WTC11 (cell line): ENCODE measurements at regions not wholly inside any gene's neighbourhood (a gene's known extent, or its start where the extent isn't known, plus 50 kb on each side); places are given as distances from the start of the nearest gene placed in this dataset.

ENCODE experiments used
- ATAC-seq: fragments of 200-7000 bp; cut with Tn5 transposase; 2 replicates; pipeline ENCODE4 v1.10.0; 2021; ENCODE audit warnings: mild to moderate bottlenecking, moderate library complexity
- CTCF ChIA-PET: fragments of 300-600 bp; sonication (Branson Sonifier 250); formaldehyde crosslinking; loops from one replicate; lab custom pipeline; 2021; ENCODE audit warnings: antibody characterized with exemption; lab: Charles Lee
- POLR2A ChIA-PET: fragments of 350-600 bp; sonication (Branson Sonifier 250); formaldehyde crosslinking; loops from one replicate; lab custom pipeline; 2021; ENCODE audit warnings: antibody characterized with exemption; lab: Charles Lee
- DNase-seq: peaks from one replicate; pipeline ENCODE4 v3.0.0; 2021; ENCODE audit warnings: low spot score
- H3K27ac Mint-ChIP-seq: 2 replicates; pipeline ENCODE4 v1.8.0; 2021; ENCODE audit warnings: mixed read lengths
- H3K27me3 Mint-ChIP-seq: 2 replicates; pipeline ENCODE4 v1.8.0; 2021; ENCODE audit warnings: low read depth, mild to moderate bottlenecking, moderate library complexity, mixed read lengths
- H3K36me3 Mint-ChIP-seq: 2 replicates; pipeline ENCODE4 v1.8.0; 2021; ENCODE audit warnings: mixed read lengths
- H3K4me1 Mint-ChIP-seq: 2 replicates; pipeline ENCODE4 v1.8.0; 2022; ENCODE audit warnings: mixed read lengths
- H3K4me3 Mint-ChIP-seq: 2 replicates; pipeline ENCODE4 v1.8.0; 2021; ENCODE audit warnings: mild to moderate bottlenecking, moderate library complexity, mixed read lengths
- H3K9me3 Mint-ChIP-seq: 2 replicates; pipeline ENCODE4 v1.8.0; 2021; ENCODE audit warnings: mixed read lengths
- ATF3 ChIP-seq: sonication (generic); formaldehyde crosslinking; conservative IDR thresholded peaks from 2 replicates; pipeline ENCODE4 v1.8.1; 2022; ENCODE audit warnings: mild to moderate bottlenecking, missing genetic modification reagents
- ESRRA ChIP-seq: sonication (generic); formaldehyde crosslinking; IDR thresholded peaks from 2 replicates; pipeline ENCODE4 v1.8.1; 2022; ENCODE audit warnings: mild to moderate bottlenecking, missing genetic modification reagents, borderline replicate concordance
- FOXK1 ChIP-seq: sonication (generic); formaldehyde crosslinking; IDR thresholded peaks from 2 replicates; pipeline ENCODE4 v1.8.0; 2022; ENCODE audit warnings: mild to moderate bottlenecking, moderate library complexity, missing genetic modification reagents
- HMGXB4 ChIP-seq: sonication (generic); formaldehyde crosslinking; IDR thresholded peaks from 2 replicates; pipeline ENCODE4 v1.8.1; 2023; ENCODE audit warnings: mild to moderate bottlenecking, moderate library complexity, missing genetic modification reagents
- IRF2 ChIP-seq: sonication (generic); formaldehyde crosslinking; IDR thresholded peaks from 2 replicates; pipeline ENCODE4 v1.8.0; 2022; ENCODE audit warnings: low read depth, missing genetic modification reagents, borderline replicate concordance
- NFYB ChIP-seq: sonication (generic); formaldehyde crosslinking; conservative IDR thresholded peaks from 2 replicates; pipeline ENCODE4 v1.8.0; 2022; ENCODE audit warnings: low read depth, missing genetic modification reagents
- NR1H2 ChIP-seq: sonication (generic); formaldehyde crosslinking; IDR thresholded peaks from 2 replicates; pipeline ENCODE4 v1.9.0; 2021; ENCODE audit warnings: mild to moderate bottlenecking, moderate library complexity, missing genetic modification reagents
- PRDM15 ChIP-seq: sonication (generic); formaldehyde crosslinking; IDR thresholded peaks from 2 replicates; pipeline ENCODE4 v1.8.0; 2022; ENCODE audit warnings: missing genetic modification reagents
- PRRX2 ChIP-seq: fragments of 250-450 bp; sonication (Bioruptor Pico); IDR thresholded peaks from 2 replicates; pipeline ENCODE4 v1.8.0; 2021; ENCODE audit warnings: mild to moderate bottlenecking
- SMAD4 ChIP-seq: sonication (generic); formaldehyde crosslinking; IDR thresholded peaks from 2 replicates; pipeline ENCODE4 v1.8.0; 2022; ENCODE audit warnings: mild to moderate bottlenecking, missing genetic modification reagents
- TP53 ChIP-seq: sonication (generic); formaldehyde crosslinking; IDR thresholded peaks from 2 replicates; pipeline ENCODE4 v1.8.1; 2023; ENCODE audit warnings: mild to moderate bottlenecking, missing genetic modification reagents
- ZNF232 ChIP-seq: sonication (generic); formaldehyde crosslinking; IDR thresholded peaks from 2 replicates; pipeline ENCODE4 v1.8.0; 2022; ENCODE audit warnings: mild to moderate bottlenecking, missing genetic modification reagents
- ZNF281 ChIP-seq: sonication (generic); formaldehyde crosslinking; IDR thresholded peaks from 2 replicates; pipeline ENCODE4 v1.8.0; 2023; ENCODE audit warnings: mild to moderate bottlenecking, missing genetic modification reagents
- ZNF423 ChIP-seq: fragments of 250-450 bp; sonication (Bioruptor Pico); IDR thresholded peaks from 2 replicates; pipeline ENCODE4 v2.1.2; 2022; ENCODE audit warnings: mild to moderate bottlenecking, moderate library complexity
- ZNF425 ChIP-seq: fragments of 250-450 bp; sonication (Bioruptor Pico); conservative IDR thresholded peaks from 2 replicates; pipeline ENCODE4 v1.9.0; 2021; ENCODE audit warnings: mild to moderate bottlenecking
- TF ChIP-seq, protein P1 (sequence below): sonication (generic); formaldehyde crosslinking; IDR thresholded peaks from 2 replicates; pipeline ENCODE4 v1.8.1; 2023; ENCODE audit warnings: mild to moderate bottlenecking, missing genetic modification reagents
- TF ChIP-seq, protein P2 (sequence below): fragments of 200-600 bp; IDR thresholded peaks from 2 replicates; pipeline ENCODE4 v1.8.0; 2022; ENCODE audit warnings: antibody characterized with exemption

GRCh38 chr6:8738951-8739350 is 303.6 kb upstream of the SLC35B3 start (continued):
- TF ChIP-seq, protein P1, sequence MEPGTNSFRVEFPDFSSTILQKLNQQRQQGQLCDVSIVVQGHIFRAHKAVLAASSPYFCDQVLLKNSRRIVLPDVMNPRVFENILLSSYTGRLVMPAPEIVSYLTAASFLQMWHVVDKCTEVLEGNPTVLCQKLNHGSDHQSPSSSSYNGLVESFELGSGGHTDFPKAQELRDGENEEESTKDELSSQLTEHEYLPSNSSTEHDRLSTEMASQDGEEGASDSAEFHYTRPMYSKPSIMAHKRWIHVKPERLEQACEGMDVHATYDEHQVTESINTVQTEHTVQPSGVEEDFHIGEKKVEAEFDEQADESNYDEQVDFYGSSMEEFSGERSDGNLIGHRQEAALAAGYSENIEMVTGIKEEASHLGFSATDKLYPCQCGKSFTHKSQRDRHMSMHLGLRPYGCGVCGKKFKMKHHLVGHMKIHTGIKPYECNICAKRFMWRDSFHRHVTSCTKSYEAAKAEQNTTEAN (CRISPR knock-in tag), result no peak
- no peak for TF ChIP-seq NR1H2 (CRISPR knock-in tag)
- TF ChIP-seq, protein P2, sequence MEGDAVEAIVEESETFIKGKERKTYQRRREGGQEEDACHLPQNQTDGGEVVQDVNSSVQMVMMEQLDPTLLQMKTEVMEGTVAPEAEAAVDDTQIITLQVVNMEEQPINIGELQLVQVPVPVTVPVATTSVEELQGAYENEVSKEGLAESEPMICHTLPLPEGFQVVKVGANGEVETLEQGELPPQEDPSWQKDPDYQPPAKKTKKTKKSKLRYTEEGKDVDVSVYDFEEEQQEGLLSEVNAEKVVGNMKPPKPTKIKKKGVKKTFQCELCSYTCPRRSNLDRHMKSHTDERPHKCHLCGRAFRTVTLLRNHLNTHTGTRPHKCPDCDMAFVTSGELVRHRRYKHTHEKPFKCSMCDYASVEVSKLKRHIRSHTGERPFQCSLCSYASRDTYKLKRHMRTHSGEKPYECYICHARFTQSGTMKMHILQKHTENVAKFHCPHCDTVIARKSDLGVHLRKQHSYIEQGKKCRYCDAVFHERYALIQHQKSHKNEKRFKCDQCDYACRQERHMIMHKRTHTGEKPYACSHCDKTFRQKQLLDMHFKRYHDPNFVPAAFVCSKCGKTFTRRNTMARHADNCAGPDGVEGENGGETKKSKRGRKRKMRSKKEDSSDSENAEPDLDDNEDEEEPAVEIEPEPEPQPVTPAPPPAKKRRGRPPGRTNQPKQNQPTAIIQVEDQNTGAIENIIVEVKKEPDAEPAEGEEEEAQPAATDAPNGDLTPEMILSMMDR, result no peak
- TF ChIP-seq, all 79 proteins: peak for 0

DNA sequence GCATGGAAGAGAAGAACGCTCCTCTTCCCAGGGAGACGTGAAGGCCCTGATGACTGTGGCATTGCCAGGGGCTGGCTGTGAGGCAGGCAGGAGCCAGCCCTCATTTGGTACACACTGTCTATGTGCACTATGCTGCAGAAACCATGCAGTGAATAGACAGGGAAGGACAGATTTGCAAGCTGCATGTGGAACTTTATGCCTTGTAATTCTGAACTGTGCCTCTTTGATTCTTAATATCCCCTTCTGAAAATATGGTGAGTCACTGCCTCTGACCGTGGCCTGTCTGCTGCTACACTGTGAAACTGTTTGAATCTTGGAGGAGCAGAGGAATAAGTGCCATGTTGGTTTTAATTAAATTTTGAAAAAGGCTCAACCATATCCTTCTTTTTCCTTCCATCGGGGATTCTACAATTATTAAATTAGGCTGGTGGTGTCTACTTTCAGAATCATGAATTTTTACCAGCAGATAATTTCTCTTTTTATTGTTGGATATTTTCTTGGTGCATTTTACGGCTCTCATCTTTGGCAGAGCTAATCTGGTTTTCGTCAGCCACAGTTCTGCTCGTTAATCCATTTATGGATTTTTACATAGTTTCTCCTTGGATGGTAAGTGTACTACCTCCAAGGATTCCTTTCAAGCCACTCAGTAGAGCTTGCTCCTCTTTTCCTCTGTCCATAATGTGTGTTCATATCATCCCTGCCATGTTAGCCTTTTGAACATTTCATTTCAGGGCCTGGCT is 301.0 kb upstream of the SLC35B3 start:
- Mint-ChIP-seq H3K4me3 (no peak overlapping the region), H3K4me1 (no peaks in the 10 kb centered on the region), H3K27ac (no peak overlapping the region), H3K27me3 (no peaks in the 10 kb centered on the region)
- TF ChIP-seq FOXK1 (CRISPR knock-in tag), result no peak
- TF ChIP-seq, all 79 proteins: peak for 0
- peaks cover 9% of the 10 kb centered on the region for H3K9me3 Mint-ChIP-seq
- no peaks in the 10 kb centered on the region for H3K36me3 Mint-ChIP-seq
- ATAC-seq (no peak), DNase-seq (no peak)
- POLR2A ChIA-PET, result no interaction called here
- CTCF ChIA-PET, result no interaction called here

GRCh38 chr6:8733879-8734278 is 298.5 kb upstream of the SLC35B3 start:
- ATAC-seq (no peak), DNase-seq (no peak)
- no peaks in the 10 kb centered on the region for H3K27me3 Mint-ChIP-seq
- no peaks in the 10 kb centered on the region for H3K4me1 Mint-ChIP-seq
- H3K27ac Mint-ChIP-seq, result no peak overlapping the region
- ChIA-PET CTCF (no interaction called here), POLR2A (no interaction called here)
- no peaks in the 10 kb centered on the region for H3K36me3 Mint-ChIP-seq
- TF ChIP-seq ZNF425 (CRISPR knock-in tag), result no peak
- TF ChIP-seq ZNF281, result no peak
- no peak for TF ChIP-seq ZNF232 (CRISPR knock-in tag)
- TF ChIP-seq, protein P1 (CRISPR knock-in tag), result no peak
- TF ChIP-seq PRRX2, result no peak
- no peak for TF ChIP-seq NFYB (CRISPR knock-in tag)
- TF ChIP-seq SMAD4 (CRISPR knock-in tag), result no peak
- TF ChIP-seq HMGXB4, result no peak
- TF ChIP-seq TP53 (CRISPR knock-in tag), result no peak
- TF ChIP-seq NR1H2 (CRISPR knock-in tag), result no peak
- no peak for TF ChIP-seq IRF2
- TF ChIP-seq ATF3 (CRISPR knock-in tag), result no peak
- TF ChIP-seq ZNF423 (CRISPR knock-in tag), result no peak
- no peak for TF ChIP-seq ESRRA
- no peak for TF ChIP-seq PRDM15 (CRISPR knock-in tag)
- no peaks in the 10 kb centered on the region for H3K9me3 Mint-ChIP-seq
- no peak overlapping the region for H3K4me3 Mint-ChIP-seq
